ENCODE measurements at regions not wholly inside any gene's neighbourhood (a gene's known extent, or its start where the extent isn't known, plus 50 kb on each side); places are given as distances from the start of the nearest gene placed in this dataset.

- in situ Hi-C loops (cut with HindIII; ENCODE audit: low sequenced_read_pairs): no loop called here
- H3K4me3 ChIP-seq (ENCODE audit: low read depth, low read length): no peak overlapping the region
- no peak for TF ChIP-seq CTCF (IDR thresholded peaks at IDR 0.05; ENCODE audit: low read depth, low read length, missing control alignments)
- peak; percentile 39 for DNase-seq (ENCODE audit: low read depth)
Observed at GRCh38 chr11:100546714-100547113, 140.4 kb upstream of the ARHGAP42 start.

GRCh38 chr11:100550298-100550697 lies 136.8 kb upstream of the ARHGAP42 start:
- no peak for DNase-seq (ENCODE audit: low read depth)
- no peak for TF ChIP-seq CTCF (IDR thresholded peaks at IDR 0.05; ENCODE audit: low read depth, low read length, missing control alignments)
- in situ Hi-C loops (cut with HindIII; ENCODE audit: low sequenced_read_pairs): no loop called here
- H3K4me3 ChIP-seq (ENCODE audit: low read depth, low read length): no peak overlapping the region

GRCh38 chr11:100550912-100551632 lies 136.0 kb upstream of the ARHGAP42 start:
- TF ChIP-seq CTCF (IDR thresholded peaks at IDR 0.05; ENCODE audit: low read depth, low read length, missing control alignments): no peak
- no peak overlapping the region for H3K4me3 ChIP-seq (ENCODE audit: low read depth, low read length)
- DNase-seq (ENCODE audit: low read depth): no peak
- in situ Hi-C loops (cut with HindIII; ENCODE audit: low sequenced_read_pairs): no loop called here

DNA sequence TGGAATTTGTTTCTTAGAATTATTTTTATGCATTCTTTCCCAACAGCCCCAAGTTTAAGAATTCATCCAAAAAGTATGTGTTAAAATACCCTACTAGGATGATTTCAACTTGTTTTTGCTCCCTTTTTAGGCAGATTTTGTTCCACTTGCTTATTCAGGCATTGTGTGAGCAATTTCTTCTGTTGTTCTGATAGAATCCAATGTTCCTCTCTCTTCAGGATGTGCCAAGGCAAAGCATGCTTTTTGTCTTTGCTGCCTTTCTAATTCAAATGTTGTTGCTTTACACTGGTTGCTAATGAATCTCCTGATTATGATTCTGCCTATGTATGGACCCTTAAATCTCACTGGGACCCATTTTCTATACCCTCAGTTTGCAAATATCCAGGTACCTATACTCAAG lies 131.2 kb upstream of the ARHGAP42 start:
- no peak for TF ChIP-seq CTCF (IDR thresholded peaks at IDR 0.05; ENCODE audit: low read depth, low read length, missing control alignments)
- H3K4me3 ChIP-seq (ENCODE audit: low read depth, low read length): no peak overlapping the region
- DNase-seq (ENCODE audit: low read depth): no peak
- in situ Hi-C loops (cut with HindIII; ENCODE audit: low sequenced_read_pairs): no loop called here

DNA sequence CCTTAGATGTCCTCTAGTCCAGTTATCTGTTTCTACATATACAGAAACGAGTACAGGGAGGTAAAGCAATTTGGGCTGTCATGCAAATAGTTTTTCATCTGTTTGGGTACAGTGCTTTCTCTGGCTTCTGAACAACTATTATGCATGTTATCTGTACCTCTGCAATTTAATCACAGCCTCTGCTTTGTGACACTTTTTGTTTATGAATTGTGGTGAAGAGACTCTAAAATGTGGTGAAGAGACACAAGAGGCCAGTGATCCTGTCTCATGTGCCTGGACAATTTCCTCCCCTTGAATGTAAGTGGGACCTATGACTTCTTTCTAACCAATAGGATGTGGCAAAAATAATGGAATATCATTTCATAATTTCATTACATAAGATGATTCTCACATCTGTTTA lies 130.3 kb upstream of the ARHGAP42 start:
- in situ Hi-C loops (cut with HindIII; ENCODE audit: low sequenced_read_pairs): no loop called here
- H3K4me3 ChIP-seq (ENCODE audit: low read depth, low read length): no peak overlapping the region
- TF ChIP-seq CTCF (IDR thresholded peaks at IDR 0.05; ENCODE audit: low read depth, low read length, missing control alignments): no peak
- DNase-seq (ENCODE audit: low read depth): no peak

DNA sequence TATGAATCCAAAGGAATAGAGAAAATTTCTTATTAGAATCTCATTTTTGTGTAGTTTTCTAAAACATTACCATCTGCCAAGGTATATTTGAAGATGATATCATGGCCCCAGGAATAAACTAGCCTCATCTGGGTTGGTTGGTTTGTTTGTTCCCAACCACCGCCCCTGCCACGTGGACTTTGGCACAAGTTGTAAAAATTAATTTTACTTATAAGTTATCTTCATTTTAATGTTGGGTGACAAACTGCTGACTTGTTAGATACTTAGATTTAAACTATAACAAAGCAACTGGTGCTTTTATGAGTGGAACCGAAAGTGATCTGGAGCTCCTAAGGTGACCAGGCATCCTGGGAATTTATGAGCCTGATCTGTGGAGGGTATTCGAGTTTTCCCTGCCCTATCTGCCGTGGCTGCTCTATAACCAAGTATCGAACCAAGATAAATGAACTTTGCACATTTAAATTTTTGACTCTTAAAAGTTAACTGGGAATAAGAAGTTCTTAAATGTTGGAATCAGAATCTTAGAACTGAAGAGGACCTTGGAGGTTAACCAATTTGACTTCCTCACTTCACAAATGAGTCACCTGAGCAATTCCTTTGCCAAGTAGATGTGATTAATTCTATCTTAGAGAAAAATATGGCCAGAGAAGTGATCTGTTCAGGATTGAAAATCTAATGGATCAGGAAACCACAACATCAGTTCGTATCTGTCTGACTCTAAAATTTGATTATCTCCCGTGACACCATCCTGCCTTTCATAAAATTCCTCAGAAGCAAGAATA lies 129.1 kb upstream of the ARHGAP42 start:
- DNase-seq (ENCODE audit: low read depth): peak; percentile 55
- no peak overlapping the region for H3K4me3 ChIP-seq (ENCODE audit: low read depth, low read length)
- TF ChIP-seq CTCF (IDR thresholded peaks at IDR 0.05; ENCODE audit: low read depth, low read length, missing control alignments): no peak
- in situ Hi-C loops (cut with HindIII; ENCODE audit: low sequenced_read_pairs): no loop called here

Data from astrocyte of the cerebellum (primary cell).